WERI-Rb-1 (cell line): ENCODE measurements at regions not wholly inside any gene's neighbourhood (a gene's known extent, or its start where the extent isn't known, plus 50 kb on each side); places are given as distances from the start of the nearest gene placed in this dataset.
A peak's percentile ranks its signal among the peaks of the same experiment; 100 is the strongest.

Source experiments
- DNase-seq: peaks from one replicate; pipeline ENCODE4 v3.0.0-alpha.2; 2020
- H3K27ac ChIP-seq: fragments of 250-450 bp; sonication (Bioruptor Pico); 2 replicates; pipeline ENCODE4 v1.5.1; 2020; ENCODE audit warnings: mild to moderate bottlenecking, moderate library complexity
- H3K27me3 ChIP-seq: fragments of 250-450 bp; sonication (Bioruptor Pico); 2 replicates; pipeline ENCODE4 v1.5.1; 2021; ENCODE audit warnings: mild to moderate bottlenecking, low read depth, moderate library complexity; ENCODE audit not compliant: insufficient read depth, severe bottlenecking
- H3K36me3 ChIP-seq: fragments of 250-450 bp; sonication (Bioruptor Pico); 2 replicates; pipeline ENCODE4 v1.5.1; 2020; ENCODE audit warnings: mild to moderate bottlenecking, moderate library complexity
- H3K4me3 ChIP-seq: 2 replicates; pipeline ENCODE4 v1.5.1; 2011; ENCODE audit warnings: low read depth, mild to moderate bottlenecking, control low read depth, low read length
- H3K9me3 ChIP-seq: fragments of 250-450 bp; sonication (Bioruptor Pico); 2 replicates; pipeline ENCODE4 v1.5.1; 2021; ENCODE audit warnings: mild to moderate bottlenecking, moderate library complexity; ENCODE audit not compliant: severe bottlenecking
- TF ChIP-seq, protein P1 (sequence below): IDR thresholded peaks from 2 replicates; pipeline ENCODE4 v1.5.1; 2011; ENCODE audit warnings: low read depth, mild to moderate bottlenecking, control low read depth, inconsistent platforms, low read length

- TF ChIP-seq, protein P1, sequence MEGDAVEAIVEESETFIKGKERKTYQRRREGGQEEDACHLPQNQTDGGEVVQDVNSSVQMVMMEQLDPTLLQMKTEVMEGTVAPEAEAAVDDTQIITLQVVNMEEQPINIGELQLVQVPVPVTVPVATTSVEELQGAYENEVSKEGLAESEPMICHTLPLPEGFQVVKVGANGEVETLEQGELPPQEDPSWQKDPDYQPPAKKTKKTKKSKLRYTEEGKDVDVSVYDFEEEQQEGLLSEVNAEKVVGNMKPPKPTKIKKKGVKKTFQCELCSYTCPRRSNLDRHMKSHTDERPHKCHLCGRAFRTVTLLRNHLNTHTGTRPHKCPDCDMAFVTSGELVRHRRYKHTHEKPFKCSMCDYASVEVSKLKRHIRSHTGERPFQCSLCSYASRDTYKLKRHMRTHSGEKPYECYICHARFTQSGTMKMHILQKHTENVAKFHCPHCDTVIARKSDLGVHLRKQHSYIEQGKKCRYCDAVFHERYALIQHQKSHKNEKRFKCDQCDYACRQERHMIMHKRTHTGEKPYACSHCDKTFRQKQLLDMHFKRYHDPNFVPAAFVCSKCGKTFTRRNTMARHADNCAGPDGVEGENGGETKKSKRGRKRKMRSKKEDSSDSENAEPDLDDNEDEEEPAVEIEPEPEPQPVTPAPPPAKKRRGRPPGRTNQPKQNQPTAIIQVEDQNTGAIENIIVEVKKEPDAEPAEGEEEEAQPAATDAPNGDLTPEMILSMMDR = no peak
- H3K27me3 ChIP-seq = peaks cover 6% of the 10 kb centered on the region
- no peaks in the 10 kb centered on the region for H3K36me3 ChIP-seq
- no peak overlapping the region for H3K4me3 ChIP-seq
- no peak for DNase-seq
- H3K9me3 ChIP-seq = no peaks in the 10 kb centered on the region
- no peak overlapping the region for H3K27ac ChIP-seq
Measured at GRCh38 chr20:5372371-5372770, 55.6 kb upstream of the PROKR2 start.

- Histone ChIP-seq H3K4me3 (no peak overlapping the region), H3K27ac (no peak overlapping the region), H3K9me3 (peaks cover 5% of the 10 kb centered on the region), H3K36me3 (no peaks in the 10 kb centered on the region), H3K27me3 (peaks cover 10% of the 10 kb centered on the region)
- peak; percentile 16 for DNase-seq
- TF ChIP-seq, protein P1 = no peak
Measured at GRCh38 chr20:5369629-5370028, 52.9 kb upstream of the PROKR2 start.
